MCF 10A (cell line): ENCODE measurements at regions not wholly inside any gene's neighbourhood (a gene's known extent, or its start where the extent isn't known, plus 50 kb on each side); places are given as distances from the start of the nearest gene placed in this dataset.

Experiments used
- BruUV-seq: library from RNA; stranded (reverse); fragments of 400-500 nt; replicated peaks from 2 replicates; lab custom pipeline; 2021; lab: Mats Ljungman, UMichigan
- CTCF ChIA-PET: fragments of 300-600 bp; sonication (Branson Sonifier 250); formaldehyde crosslinking; extraction: SDS; loops from one replicate; lab custom pipeline; 2021; ENCODE audit warnings: antibody characterized with exemption, inconsistent platforms; lab: Yijun Ruan, JAX
- POLR2A ChIA-PET: fragments of 300-600, 350-650 bp; sonication (Branson Sonifier 250); formaldehyde crosslinking; extraction: SDS; loops from one replicate; lab custom pipeline; 2020; ENCODE audit warnings: antibody characterized with exemption, inconsistent platforms; lab: Yijun Ruan, JAX
- DNase-seq: peaks from one replicate; pipeline ENCODE4 v3.0.0-alpha.2; 2018; ENCODE audit not compliant: unreplicated experiment
- H3K27ac Mint-ChIP-seq: one replicate; pipeline ENCODE4 v1.8.0; 2022; ENCODE audit warnings: mild to moderate bottlenecking, low read depth, mixed read lengths; ENCODE audit not compliant: unreplicated experiment
- H3K27me3 Mint-ChIP-seq: one replicate; pipeline ENCODE4 v1.8.0; 2022; ENCODE audit warnings: mixed read lengths; ENCODE audit not compliant: insufficient read depth, unreplicated experiment
- H3K36me3 Mint-ChIP-seq: one replicate; pipeline ENCODE4 v1.8.0; 2022; ENCODE audit warnings: mild to moderate bottlenecking, moderate library complexity, mixed read lengths; ENCODE audit not compliant: insufficient read depth, unreplicated experiment
- H3K4me1 Mint-ChIP-seq: one replicate; pipeline ENCODE4 v1.8.0; 2022; ENCODE audit warnings: mixed read lengths; ENCODE audit not compliant: insufficient read depth, unreplicated experiment
- H3K4me3 Mint-ChIP-seq: one replicate; pipeline ENCODE4 v1.8.0; 2022; ENCODE audit warnings: mild to moderate bottlenecking, moderate library complexity, mixed read lengths; ENCODE audit not compliant: unreplicated experiment
- H3K9me3 Mint-ChIP-seq: one replicate; pipeline ENCODE4 v1.8.0; 2022; ENCODE audit warnings: mixed read lengths; ENCODE audit not compliant: unreplicated experiment
- intact Hi-C: fragments of 100-400 bp; cut with micrococcal nuclease; formaldehyde crosslinking; loops from 2 replicates; pipeline ENCODE4 v1.14.1; 2022
- TF ChIP-seq, protein P1 (sequence below): fragments of 200-600 bp; IDR thresholded peaks from one replicate; pipeline ENCODE4 v1.8.0; 2022; ENCODE audit warnings: antibody characterized with exemption, mild to moderate bottlenecking; ENCODE audit not compliant: unreplicated experiment

- no peak overlapping the region for H3K4me3 Mint-ChIP-seq
- CTCF ChIA-PET: no interaction called here
- H3K9me3 Mint-ChIP-seq: no peaks in the 10 kb centered on the region
- H3K36me3 Mint-ChIP-seq: no peaks in the 10 kb centered on the region
- no peak for DNase-seq
- H3K27me3 Mint-ChIP-seq: peaks cover 8% of the 10 kb centered on the region
- no peak overlapping the region for H3K27ac Mint-ChIP-seq
- H3K4me1 Mint-ChIP-seq: no peaks in the 10 kb centered on the region
- POLR2A ChIA-PET: no interaction called here
- TF ChIP-seq, protein P1, sequence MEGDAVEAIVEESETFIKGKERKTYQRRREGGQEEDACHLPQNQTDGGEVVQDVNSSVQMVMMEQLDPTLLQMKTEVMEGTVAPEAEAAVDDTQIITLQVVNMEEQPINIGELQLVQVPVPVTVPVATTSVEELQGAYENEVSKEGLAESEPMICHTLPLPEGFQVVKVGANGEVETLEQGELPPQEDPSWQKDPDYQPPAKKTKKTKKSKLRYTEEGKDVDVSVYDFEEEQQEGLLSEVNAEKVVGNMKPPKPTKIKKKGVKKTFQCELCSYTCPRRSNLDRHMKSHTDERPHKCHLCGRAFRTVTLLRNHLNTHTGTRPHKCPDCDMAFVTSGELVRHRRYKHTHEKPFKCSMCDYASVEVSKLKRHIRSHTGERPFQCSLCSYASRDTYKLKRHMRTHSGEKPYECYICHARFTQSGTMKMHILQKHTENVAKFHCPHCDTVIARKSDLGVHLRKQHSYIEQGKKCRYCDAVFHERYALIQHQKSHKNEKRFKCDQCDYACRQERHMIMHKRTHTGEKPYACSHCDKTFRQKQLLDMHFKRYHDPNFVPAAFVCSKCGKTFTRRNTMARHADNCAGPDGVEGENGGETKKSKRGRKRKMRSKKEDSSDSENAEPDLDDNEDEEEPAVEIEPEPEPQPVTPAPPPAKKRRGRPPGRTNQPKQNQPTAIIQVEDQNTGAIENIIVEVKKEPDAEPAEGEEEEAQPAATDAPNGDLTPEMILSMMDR: no peak
- no TSS peak for BruUV-seq
- intact Hi-C loops: no loop called here
Observed at GRCh38 chr1:58030456-58030855, 516.1 kb downstream of the OMA1 start.

GRCh38 chr1:58017641-58018040, 528.9 kb downstream of the OMA1 start:
- Mint-ChIP-seq H3K4me1 (no peaks in the 10 kb centered on the region), H3K4me3 (no peak overlapping the region), H3K9me3 (no peaks in the 10 kb centered on the region), H3K27me3 (no peaks in the 10 kb centered on the region), H3K27ac (no peak overlapping the region), H3K36me3 (no peaks in the 10 kb centered on the region)
- BruUV-seq: no TSS peak
- ChIA-PET POLR2A (no interaction called here), CTCF (no interaction called here)
- TF ChIP-seq, protein P1: no peak
- no peak for DNase-seq
- intact Hi-C loops: no loop called here

DNA sequence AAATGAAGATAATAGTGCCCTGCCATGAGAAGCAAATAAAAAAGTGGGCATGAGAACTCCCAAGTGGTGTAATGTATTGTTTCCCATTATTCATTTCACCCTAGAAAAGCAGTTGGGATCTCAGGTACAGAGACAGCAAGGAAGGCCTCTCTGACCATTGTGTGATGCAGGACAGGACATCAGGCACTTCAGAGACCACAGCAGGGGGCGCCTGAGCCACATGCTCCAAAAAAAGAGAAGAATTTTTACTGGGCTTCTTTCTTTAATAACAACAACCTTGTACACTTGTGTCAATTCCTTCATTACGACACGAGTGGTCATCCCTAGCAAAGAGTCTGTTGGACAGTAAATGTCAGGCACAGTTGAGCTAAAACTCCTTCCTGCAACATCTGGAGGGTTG, 533.3 kb downstream of the OMA1 start:
- TF ChIP-seq, protein P1: no peak
- no peaks in the 10 kb centered on the region for H3K9me3 Mint-ChIP-seq
- H3K27me3 Mint-ChIP-seq: no peaks in the 10 kb centered on the region
- CTCF ChIA-PET: interaction anchor here (0.5 to 0.9 kb wide), 4 partner anchors 17 to 1180 kb away, joined by 3 read pairs; no protein-coding TSS in a partner anchor
- no peak overlapping the region for H3K27ac Mint-ChIP-seq
- BruUV-seq: no TSS peak
- H3K36me3 Mint-ChIP-seq: no peaks in the 10 kb centered on the region
- intact Hi-C loops: no loop called here
- POLR2A ChIA-PET: no interaction called here
- peak; percentile 13 for DNase-seq
- no peak overlapping the region for H3K4me3 Mint-ChIP-seq
- no peaks in the 10 kb centered on the region for H3K4me1 Mint-ChIP-seq

DNA sequence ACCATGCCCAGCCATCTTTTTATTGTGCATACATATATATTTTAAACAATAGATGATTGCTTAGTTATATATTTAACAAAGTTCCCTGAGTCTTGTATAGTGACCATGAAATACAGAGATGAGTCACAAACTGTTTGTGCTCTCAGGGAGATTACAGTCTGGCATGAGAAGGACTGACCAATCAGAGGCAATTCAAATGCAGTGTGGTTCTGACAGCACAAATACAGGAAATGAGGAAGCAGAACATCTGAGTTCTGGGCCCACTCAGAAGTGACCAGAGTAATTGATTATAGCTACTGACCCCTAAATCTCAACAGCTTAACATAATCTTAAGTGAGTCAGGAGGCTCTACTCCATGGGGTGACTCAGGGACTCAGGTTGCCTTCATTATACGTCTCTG, 534.5 kb downstream of the OMA1 start:
- POLR2A ChIA-PET: no interaction called here
- H3K27ac Mint-ChIP-seq: no peak overlapping the region
- BruUV-seq: no TSS peak
- no peaks in the 10 kb centered on the region for H3K36me3 Mint-ChIP-seq
- intact Hi-C loops: no loop called here
- H3K9me3 Mint-ChIP-seq: no peaks in the 10 kb centered on the region
- H3K4me1 Mint-ChIP-seq: no peaks in the 10 kb centered on the region
- CTCF ChIA-PET: interaction anchor here (0.7 kb wide), 1 partner anchor 125 kb away, joined by 4 read pairs; no protein-coding TSS in a partner anchor
- no peak for DNase-seq
- H3K27me3 Mint-ChIP-seq: no peaks in the 10 kb centered on the region
- TF ChIP-seq, protein P1: no peak
- no peak overlapping the region for H3K4me3 Mint-ChIP-seq
